DOHH2 (cell line): ENCODE measurements at regions not wholly inside any gene's neighbourhood (a gene's known extent, or its start where the extent isn't known, plus 50 kb on each side); places are given as distances from the start of the nearest gene placed in this dataset.

Source experiments
- CTCF ChIP-seq: fragments of 200-600 bp; sonication (generic); IDR thresholded peaks from one replicate; pipeline ENCODE4 v1.5.1; 2014; ENCODE audit warnings: antibody characterized with exemption, mild to moderate bottlenecking, low read depth, low read length; ENCODE audit not compliant: poor library complexity, severe bottlenecking
- EZH2phosphoT487 ChIP-seq: fragments of 200-600 bp; sonication (generic); IDR thresholded peaks from 2 replicates; pipeline ENCODE4 v1.6.1; 2017; ENCODE audit warnings: borderline replicate concordance, mild to moderate bottlenecking, antibody characterized with exemption, low read length, moderate library complexity, mixed read lengths

- no peak for TF ChIP-seq EZH2phosphoT487
- TF ChIP-seq CTCF = no peak
Observed at GRCh38 chr15:62248277-62248984, 83.3 kb upstream of the C2CD4B start.
